ENCODE measurements at regions not wholly inside any gene's neighbourhood (a gene's known extent, or its start where the extent isn't known, plus 50 kb on each side); places are given as distances from the start of the nearest gene placed in this dataset.
"Not testable (repeated sequence)": the region's sequence is repeated elsewhere in the genome, so short reads cannot be mapped to it uniquely, and the experiment has no call there.

DNA sequence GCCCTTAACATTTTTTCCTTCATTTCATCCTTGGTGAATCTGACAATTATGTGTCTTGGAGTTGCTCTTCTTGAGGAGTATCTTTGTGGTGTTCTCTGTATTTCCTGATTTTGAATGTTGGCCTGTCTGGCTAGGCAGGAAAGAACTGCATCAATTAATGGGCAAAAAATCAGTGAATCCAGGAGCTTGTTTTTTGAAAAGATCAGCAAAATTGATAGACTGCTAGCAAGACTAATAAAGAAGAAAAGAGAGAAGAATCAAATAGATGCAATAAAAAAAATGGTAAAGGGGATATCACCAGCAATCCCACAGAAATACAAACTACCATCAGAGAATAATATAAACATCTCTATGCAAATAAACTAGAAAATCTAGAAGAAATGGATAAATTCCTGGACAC, 70.4 kb upstream of the FBXO11 start:
- H3K4me3 ChIP-seq (replicated peaks in 1 of 3; ENCODE audit: insufficient read depth in 1 of 3, low read depth in 2 of 3, low read length in 3 of 3); in situ Hi-C loops (cut with HindIII; ENCODE audit: extremely low pct_ligation_motif_present, low pct_unique_long_range_greater_than_20kb); H3K4me2 ChIP-seq (ENCODE audit: low read depth, low read length); intact Hi-C loops (cut with micrococcal nuclease; ENCODE audit: unreplicated experiment); H3K4me1 ChIP-seq (ENCODE audit: insufficient read depth, low read length); ATAC-seq; POLR2A ChIA-PET; H3K36me3 ChIP-seq (replicated peaks in 1 of 2; ENCODE audit: control insufficient read depth in 1 of 2, insufficient read depth in 2 of 2, low read length in 2 of 2); H4K20me1 ChIP-seq (ENCODE audit: insufficient read depth, low read length); DNase-seq (ENCODE audit: low spot score); H2AFZ ChIP-seq (ENCODE audit: low read length); CTCF ChIA-PET (ENCODE audit: low intra/inter-chr PET ratio, low total read pairs); H3K27ac ChIP-seq (ENCODE audit: extremely low read length, insufficient read depth, low read length); H3K9ac ChIP-seq (ENCODE audit: insufficient read depth, low read depth, low read length); H3K27me3 ChIP-seq (ENCODE audit: control insufficient read depth in 1 of 2, insufficient read depth in 2 of 2, low read length in 2 of 2); BruUV-seq (replicated peaks); FAIRE-seq; H3K79me2 ChIP-seq (ENCODE audit: insufficient read depth, low read length); H3K9me3 ChIP-seq (ENCODE audit: low read length): not testable (repeated sequence)
- 0 out of 2 replicates have a peak, but pooled peaks have one; percentile 28 for TF ChIP-seq MAFF (IDR thresholded peaks at IDR 0.05; ENCODE audit: low read depth, low read length)
- TF ChIP-seq MAFK (conservative IDR thresholded peaks at IDR 0.05 in 1 of 2, IDR thresholded peaks at IDR 0.05 in 1 of 2; ENCODE audit: low read length in 2 of 2): peak; percentile 18 to 50; a peak in 2 of 4 replicates

DNA sequence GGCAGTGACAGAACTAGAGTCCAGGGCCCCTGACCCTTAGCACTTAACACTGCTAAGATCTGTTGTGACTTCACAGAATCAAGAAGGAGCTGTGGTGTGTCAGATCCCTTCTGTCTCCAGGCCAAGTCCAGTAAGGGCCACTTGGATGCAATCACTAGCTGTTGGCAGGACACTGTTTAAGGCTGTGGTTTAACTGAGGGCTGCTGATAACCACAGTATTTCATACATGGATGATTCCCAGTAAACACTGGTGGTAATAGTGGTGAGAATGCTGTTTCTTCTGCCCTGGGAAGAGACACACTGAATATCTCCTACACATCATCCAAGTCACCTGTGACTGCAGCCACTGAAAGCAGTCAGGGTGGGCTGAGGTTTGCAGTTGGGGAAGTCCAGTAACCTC, 77.7 kb upstream of the FBXO11 start:
- POLR2A ChIA-PET: no interaction called here
- Histone ChIP-seq H3K79me2 (ENCODE audit: insufficient read depth, low read length) (no peaks in the 10 kb centered on the region), H3K27me3 (ENCODE audit: control insufficient read depth in 1 of 2, insufficient read depth in 2 of 2, low read length in 2 of 2) (peaks cover 0 to 6% of the 10 kb centered on the region in 2 experiments; a peak in 2 of 5 replicates), H3K9me3 (ENCODE audit: low read length) (no peaks in the 10 kb centered on the region), H3K9ac (ENCODE audit: insufficient read depth, low read depth, low read length) (no peak overlapping the region), H3K27ac (ENCODE audit: extremely low read length, insufficient read depth, low read length) (no peak overlapping the region), H2AFZ (ENCODE audit: low read length) (no peak overlapping the region), H3K4me3 (replicated peaks in 1 of 3; ENCODE audit: insufficient read depth in 1 of 3, low read depth in 2 of 3, low read length in 3 of 3) (no peak overlapping the region), H3K4me1 (ENCODE audit: insufficient read depth, low read length) (no peaks in the 10 kb centered on the region), H4K20me1 (ENCODE audit: insufficient read depth, low read length) (no peaks in the 10 kb centered on the region), H3K36me3 (replicated peaks in 1 of 2; ENCODE audit: control insufficient read depth in 1 of 2, insufficient read depth in 2 of 2, low read length in 2 of 2) (no peaks in the 10 kb centered on the region), H3K4me2 (ENCODE audit: low read depth, low read length) (no peak overlapping the region)
- FAIRE-seq (no peak), ATAC-seq (no peak), DNase-seq (ENCODE audit: low spot score) (no peak)
- TF ChIP-seq ZNF577 (CRISPR knock-in tag; IDR thresholded peaks at IDR 0.05; ENCODE audit: borderline replicate concordance, low read depth): no peak
- no peak for TF ChIP-seq ZNF7 (CRISPR knock-in tag; IDR thresholded peaks at IDR 0.05)
- TF ChIP-seq, protein P1, sequence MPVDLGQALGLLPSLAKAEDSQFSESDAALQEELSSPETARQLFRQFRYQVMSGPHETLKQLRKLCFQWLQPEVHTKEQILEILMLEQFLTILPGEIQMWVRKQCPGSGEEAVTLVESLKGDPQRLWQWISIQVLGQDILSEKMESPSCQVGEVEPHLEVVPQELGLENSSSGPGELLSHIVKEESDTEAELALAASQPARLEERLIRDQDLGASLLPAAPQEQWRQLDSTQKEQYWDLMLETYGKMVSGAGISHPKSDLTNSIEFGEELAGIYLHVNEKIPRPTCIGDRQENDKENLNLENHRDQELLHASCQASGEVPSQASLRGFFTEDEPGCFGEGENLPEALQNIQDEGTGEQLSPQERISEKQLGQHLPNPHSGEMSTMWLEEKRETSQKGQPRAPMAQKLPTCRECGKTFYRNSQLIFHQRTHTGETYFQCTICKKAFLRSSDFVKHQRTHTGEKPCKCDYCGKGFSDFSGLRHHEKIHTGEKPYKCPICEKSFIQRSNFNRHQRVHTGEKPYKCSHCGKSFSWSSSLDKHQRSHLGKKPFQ (CRISPR knock-in tag; IDR thresholded peaks at IDR 0.05; ENCODE audit: insufficient replicate concordance): no peak
- no peak for TF ChIP-seq EZH2 (conservative IDR thresholded peaks at IDR 0.05; ENCODE audit: low read depth, low read length)
- TF ChIP-seq SAP130 (CRISPR knock-in tag; IDR thresholded peaks at IDR 0.05; ENCODE audit: low read depth): no peak
- TF ChIP-seq GATAD1 (CRISPR knock-in tag; IDR thresholded peaks at IDR 0.05): no peak
- TF ChIP-seq ESRRA (CRISPR knock-in tag; IDR thresholded peaks at IDR 0.05; ENCODE audit: low read depth): no peak
- no peak for TF ChIP-seq FOXK1 (CRISPR knock-in tag; IDR thresholded peaks at IDR 0.05; ENCODE audit: borderline replicate concordance, low read depth)
- no peak for TF ChIP-seq ZSCAN30 (CRISPR knock-in tag; IDR thresholded peaks at IDR 0.05)
- no peak for TF ChIP-seq MEF2D (CRISPR knock-in tag; IDR thresholded peaks at IDR 0.05)
- TF ChIP-seq MAFK (conservative IDR thresholded peaks at IDR 0.05 in 1 of 2, IDR thresholded peaks at IDR 0.05 in 1 of 2; ENCODE audit: low read length in 2 of 2): no peak
- no peak for TF ChIP-seq GTF3A (CRISPR knock-in tag; conservative IDR thresholded peaks at IDR 0.05)
- no peak for TF ChIP-seq MEIS2 (CRISPR knock-in tag; IDR thresholded peaks at IDR 0.05)
- TF ChIP-seq ZNF780A (CRISPR knock-in tag; IDR thresholded peaks at IDR 0.05): no peak
- no peak for TF ChIP-seq TCF7 (IDR thresholded peaks at IDR 0.05; ENCODE audit: low read depth)
- no peak for TF ChIP-seq KLF16 (CRISPR knock-in tag; IDR thresholded peaks at IDR 0.05)
- TF ChIP-seq ISX (CRISPR knock-in tag; conservative IDR thresholded peaks at IDR 0.05): no peak
- CTCF ChIA-PET (ENCODE audit: low intra/inter-chr PET ratio, low total read pairs): no interaction called here
- intact Hi-C loops (cut with micrococcal nuclease; ENCODE audit: unreplicated experiment) (no loop called here), in situ Hi-C loops (cut with HindIII; ENCODE audit: extremely low pct_ligation_motif_present, low pct_unique_long_range_greater_than_20kb) (no loop called here)
- BruUV-seq (replicated peaks): no TSS peak
